ENCODE measurements at regions not wholly inside any gene's neighbourhood (a gene's known extent, or its start where the extent isn't known, plus 50 kb on each side); places are given as distances from the start of the nearest gene placed in this dataset.

- no peak overlapping the region for H3K27ac ChIP-seq
- H3K9me3 ChIP-seq, result peaks cover 0 to 6% (median under 1%) of the 10 kb centered on the region in 4 donors
- no peaks in the 10 kb centered on the region for H3K4me1 ChIP-seq
- no peak for TF ChIP-seq EP300 (IDR thresholded peaks at IDR 0.05)
- no peak for TF ChIP-seq POLR2AphosphoS5 (IDR thresholded peaks at IDR 0.05)
- TF ChIP-seq, protein P1, sequence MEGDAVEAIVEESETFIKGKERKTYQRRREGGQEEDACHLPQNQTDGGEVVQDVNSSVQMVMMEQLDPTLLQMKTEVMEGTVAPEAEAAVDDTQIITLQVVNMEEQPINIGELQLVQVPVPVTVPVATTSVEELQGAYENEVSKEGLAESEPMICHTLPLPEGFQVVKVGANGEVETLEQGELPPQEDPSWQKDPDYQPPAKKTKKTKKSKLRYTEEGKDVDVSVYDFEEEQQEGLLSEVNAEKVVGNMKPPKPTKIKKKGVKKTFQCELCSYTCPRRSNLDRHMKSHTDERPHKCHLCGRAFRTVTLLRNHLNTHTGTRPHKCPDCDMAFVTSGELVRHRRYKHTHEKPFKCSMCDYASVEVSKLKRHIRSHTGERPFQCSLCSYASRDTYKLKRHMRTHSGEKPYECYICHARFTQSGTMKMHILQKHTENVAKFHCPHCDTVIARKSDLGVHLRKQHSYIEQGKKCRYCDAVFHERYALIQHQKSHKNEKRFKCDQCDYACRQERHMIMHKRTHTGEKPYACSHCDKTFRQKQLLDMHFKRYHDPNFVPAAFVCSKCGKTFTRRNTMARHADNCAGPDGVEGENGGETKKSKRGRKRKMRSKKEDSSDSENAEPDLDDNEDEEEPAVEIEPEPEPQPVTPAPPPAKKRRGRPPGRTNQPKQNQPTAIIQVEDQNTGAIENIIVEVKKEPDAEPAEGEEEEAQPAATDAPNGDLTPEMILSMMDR (IDR thresholded peaks at IDR 0.05), result no peak
- TF ChIP-seq POLR2A (IDR thresholded peaks at IDR 0.05), result no peak
- H3K4me3 ChIP-seq, result no peak overlapping the region
- WGBS, 5 donors, result 35 to 82% (median 70%) methylated on average over 1 of the region's 1 CpG
- H3K27me3 ChIP-seq, result no peaks in the 10 kb centered on the region
- no peaks in the 10 kb centered on the region for H3K36me3 ChIP-seq
- no peak for DNase-seq
- intact Hi-C loops (cut with DNase I; ENCODE audit: low total_unique reads), result no loop called here
Observed at GRCh38 chr5:136924490-136924889, 559.1 kb upstream of the TRPC7 start.

- TF ChIP-seq POLR2AphosphoS5 (IDR thresholded peaks at IDR 0.05) (no peak), EP300 (IDR thresholded peaks at IDR 0.05) (no peak), POLR2A (IDR thresholded peaks at IDR 0.05) (no peak)
- TF ChIP-seq, protein P1 (IDR thresholded peaks at IDR 0.05), result no peak
- 65 to 85% (median 78%) methylated on average over 2 of the region's 2 CpGs for WGBS, 5 donors
- Histone ChIP-seq H3K27me3 (no peaks in the 10 kb centered on the region), H3K4me1 (no peaks in the 10 kb centered on the region), H3K9me3 (no peaks in the 10 kb centered on the region), H3K27ac (no peak overlapping the region), H3K36me3 (no peaks in the 10 kb centered on the region), H3K4me3 (no peak overlapping the region)
- DNase-seq, result no peak
- intact Hi-C loops (cut with DNase I; ENCODE audit: low total_unique reads), result no loop called here
Observed at GRCh38 chr5:136910625-136911024, 545.3 kb upstream of the TRPC7 start.

DNA sequence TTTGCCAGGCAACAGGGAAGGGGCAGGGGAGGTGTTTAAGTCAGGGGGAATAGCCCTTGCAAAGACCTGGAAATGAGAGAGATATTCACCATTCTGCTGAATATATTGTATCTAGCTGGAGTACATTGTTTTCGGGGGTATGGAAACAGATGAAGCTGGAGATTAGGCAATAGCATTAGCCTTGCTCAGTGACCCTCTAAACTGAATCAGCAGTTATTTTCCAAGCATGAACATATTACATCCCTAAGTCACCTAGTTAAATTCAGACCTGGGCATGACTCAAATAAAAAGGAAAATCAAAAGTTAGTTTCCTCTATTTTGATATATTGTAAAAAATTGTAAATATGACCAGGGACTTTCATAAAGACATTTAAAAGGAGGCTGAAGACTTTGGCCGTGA, 544.6 kb upstream of the TRPC7 start:
- no peaks in the 10 kb centered on the region for H3K4me1 ChIP-seq
- no peaks in the 10 kb centered on the region for H3K36me3 ChIP-seq
- no peaks in the 10 kb centered on the region for H3K27me3 ChIP-seq
- intact Hi-C loops (cut with DNase I; ENCODE audit: low total_unique reads), result no loop called here
- H3K4me3 ChIP-seq, result no peak overlapping the region
- no peaks in the 10 kb centered on the region for H3K9me3 ChIP-seq
- 66 to 83% (median 79%) methylated on average over 2 of the region's 2 CpGs for WGBS, 5 donors
- H3K27ac ChIP-seq, result no peak overlapping the region
- TF ChIP-seq POLR2AphosphoS5 (IDR thresholded peaks at IDR 0.05), result no peak
- no peak for DNase-seq

GRCh38 chr5:136907371-136907770, 542.0 kb upstream of the TRPC7 start:
- Histone ChIP-seq H3K27ac (no peak overlapping the region), H3K4me1 (no peaks in the 10 kb centered on the region), H3K4me3 (no peak overlapping the region), H3K36me3 (no peaks in the 10 kb centered on the region), H3K9me3 (no peaks in the 10 kb centered on the region), H3K27me3 (no peaks in the 10 kb centered on the region)
- no peak for DNase-seq
- TF ChIP-seq EP300 (IDR thresholded peaks at IDR 0.05) (no peak), POLR2A (IDR thresholded peaks at IDR 0.05) (no peak), POLR2AphosphoS5 (IDR thresholded peaks at IDR 0.05) (no peak)
- TF ChIP-seq, protein P1 (IDR thresholded peaks at IDR 0.05), result no peak
- WGBS, 5 donors, result 50 to 81% (median 62%) methylated on average over 3 of the region's 3 CpGs
- intact Hi-C loops (cut with DNase I; ENCODE audit: low total_unique reads), result no loop called here

DNA sequence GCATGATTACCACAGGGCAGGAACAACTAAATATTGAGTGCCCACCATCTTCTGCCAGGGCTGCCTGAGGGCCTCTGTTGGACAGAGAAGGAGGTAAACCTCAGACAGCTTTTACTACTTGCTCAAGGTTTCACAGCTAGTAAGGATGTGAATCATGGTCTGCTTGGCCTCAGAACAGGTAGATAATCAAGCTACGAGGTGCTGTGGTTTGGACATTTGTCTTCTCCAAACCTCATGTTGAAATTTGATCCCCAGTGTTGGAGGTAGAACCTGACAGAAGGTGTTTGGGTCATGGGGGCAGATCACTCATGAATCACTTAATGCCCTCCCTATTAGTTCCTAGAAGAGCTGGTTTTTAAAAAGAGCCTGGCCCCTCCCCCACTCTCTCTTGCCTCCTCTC, 541.2 kb upstream of the TRPC7 start:
- H3K4me1 ChIP-seq, result no peaks in the 10 kb centered on the region
- no peaks in the 10 kb centered on the region for H3K27me3 ChIP-seq
- intact Hi-C loops (cut with DNase I; ENCODE audit: low total_unique reads), result no loop called here
- no peak overlapping the region for H3K27ac ChIP-seq
- H3K9me3 ChIP-seq, result no peaks in the 10 kb centered on the region
- H3K4me3 ChIP-seq, result no peak overlapping the region
- DNase-seq, result no peak
- no peak for TF ChIP-seq POLR2A (IDR thresholded peaks at IDR 0.05)
- TF ChIP-seq POLR2AphosphoS5 (IDR thresholded peaks at IDR 0.05), result no peak
- TF ChIP-seq, protein P1 (IDR thresholded peaks at IDR 0.05), result no peak
- no peak for TF ChIP-seq EP300 (IDR thresholded peaks at IDR 0.05)
- H3K36me3 ChIP-seq, result no peaks in the 10 kb centered on the region
- 26 to 47% (median 33%) methylated on average over 1 of the region's 1 CpG for WGBS, 5 donors
